ENCODE measurements at regions not wholly inside any gene's neighbourhood (a gene's known extent, or its start where the extent isn't known, plus 50 kb on each side); places are given as distances from the start of the nearest gene placed in this dataset.
A peak's percentile ranks its signal among the peaks of the same experiment; 100 is the strongest.
"Not testable (repeated sequence)": the region's sequence is repeated elsewhere in the genome, so short reads cannot be mapped to it uniquely, and the experiment has no call there.

DNA sequence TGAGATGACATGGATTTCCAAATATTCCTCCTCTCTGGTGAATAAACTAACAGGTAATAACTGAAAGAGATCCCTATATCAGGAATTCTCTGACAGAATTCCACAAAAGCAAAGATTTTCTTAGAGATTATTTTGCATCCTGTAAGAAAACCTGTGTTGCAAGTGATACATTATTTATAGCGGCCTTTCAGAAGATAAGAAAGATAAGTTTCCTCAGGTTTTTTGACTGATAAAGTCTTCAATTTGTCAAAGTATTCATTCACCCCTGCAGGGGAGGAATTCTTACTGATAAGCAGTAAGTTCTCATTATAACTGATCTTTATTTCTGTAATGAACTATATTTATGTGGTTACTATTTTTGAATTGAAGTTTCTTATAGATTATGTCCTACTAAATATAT is 554.0 kb downstream of the ARL4A start:
- DNase-seq = no peak

DNA sequence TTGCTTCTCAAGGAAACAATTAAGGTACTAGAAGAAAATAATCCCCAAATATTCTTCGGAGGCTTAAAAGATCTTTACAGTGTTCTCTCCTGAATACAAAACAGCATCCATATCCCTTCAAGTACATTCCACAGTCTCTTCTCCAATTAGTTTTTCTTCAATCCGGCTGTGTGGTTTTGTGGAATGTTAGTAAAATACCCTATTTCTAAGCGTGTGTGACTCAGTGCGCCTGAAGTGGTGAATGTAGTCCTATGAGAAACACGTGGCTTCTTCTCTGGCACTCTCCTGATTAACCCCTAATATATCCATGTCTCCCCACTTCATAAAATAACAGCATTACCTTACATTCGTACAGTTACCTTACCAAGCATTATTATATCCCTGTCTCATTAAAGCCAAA is 570.2 kb downstream of the ARL4A start:
- no peak for DNase-seq

DNA sequence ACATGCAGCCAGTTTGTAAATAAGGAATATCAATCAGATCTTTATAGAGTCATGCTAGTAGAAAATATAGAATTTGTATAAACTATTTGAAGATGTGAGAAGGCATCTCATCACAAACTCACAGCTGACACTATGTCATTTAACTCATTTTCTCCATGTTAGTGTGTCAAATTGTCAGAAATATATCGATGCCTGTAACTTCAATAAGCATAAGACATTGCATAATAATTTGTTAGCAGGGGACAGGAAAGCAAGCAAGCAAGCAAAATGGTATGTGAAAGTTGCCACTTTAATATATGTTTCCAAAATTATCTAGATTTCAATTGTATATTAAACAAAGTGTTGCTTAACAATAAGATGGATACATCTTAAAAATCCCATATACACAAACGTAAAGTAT is 571.0 kb downstream of the ARL4A start:
- no peak for DNase-seq

DNA sequence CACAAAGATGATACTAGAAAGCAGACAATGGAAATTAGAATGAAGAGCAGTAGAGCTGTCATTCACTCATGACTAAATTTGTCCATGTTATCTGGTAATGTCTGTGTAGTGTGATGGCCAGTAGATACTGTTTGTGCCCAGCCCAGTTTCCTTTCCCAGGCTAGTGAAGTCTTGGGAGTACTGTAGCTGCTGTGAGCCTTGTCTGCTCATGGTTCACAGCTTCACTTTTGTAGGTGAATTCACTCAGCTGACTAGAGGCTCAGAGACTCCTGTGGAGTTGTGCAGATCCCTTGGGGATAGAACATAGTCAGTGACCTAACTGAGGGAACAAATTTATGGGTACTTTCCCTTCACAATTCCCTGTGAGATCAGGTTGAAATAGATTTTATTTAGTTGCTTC is 572.5 kb downstream of the ARL4A start:
- no peak for DNase-seq

DNA sequence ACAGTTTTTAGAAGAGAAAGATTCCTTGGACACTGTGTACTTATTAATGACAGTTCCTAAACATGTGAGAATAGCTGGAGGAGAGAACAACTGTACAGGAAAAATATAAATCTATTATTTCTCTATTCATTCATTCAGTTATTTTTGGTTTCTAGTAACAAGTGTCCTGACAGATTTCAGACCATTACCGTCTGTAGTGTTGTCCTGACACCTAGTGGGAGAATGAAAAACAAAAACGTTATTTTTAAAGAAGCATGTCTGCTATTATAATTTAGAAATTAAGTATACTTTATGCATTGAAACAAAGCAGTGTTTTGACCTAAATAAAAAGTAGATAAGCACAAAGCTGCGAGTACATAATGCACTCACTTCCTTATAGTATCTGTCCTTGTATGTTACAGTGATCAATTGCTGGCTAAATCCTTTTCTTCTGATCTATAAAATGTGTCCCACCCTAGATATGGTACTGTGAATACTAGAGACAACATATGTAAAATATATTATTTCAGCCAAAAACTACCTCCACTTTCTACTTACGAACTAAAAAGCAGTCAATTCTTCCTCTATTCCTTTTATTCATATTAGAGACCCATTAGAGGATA is 575.6 kb downstream of the ARL4A start:
- DNase-seq = peak in 1 of 2 donors; percentile 60

DNA sequence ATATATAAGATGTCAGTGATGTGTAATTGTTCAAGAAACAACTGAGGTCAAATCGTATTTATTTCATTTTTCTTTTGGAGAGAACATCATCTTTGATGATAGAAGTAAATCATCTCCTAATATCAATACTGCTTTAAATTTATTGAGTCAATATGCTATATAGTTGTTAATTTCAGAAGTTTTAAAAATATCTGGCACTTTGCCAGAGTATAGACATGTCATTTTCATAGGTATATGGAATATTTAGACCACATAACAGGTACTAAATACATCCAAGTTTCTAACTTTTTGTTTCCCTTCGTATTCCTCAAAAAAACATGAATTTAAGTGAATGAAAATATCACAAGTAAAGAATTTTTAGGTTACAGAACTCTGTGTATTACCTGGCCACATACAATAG is 577.8 kb downstream of the ARL4A start:
- no peak for DNase-seq

DNA sequence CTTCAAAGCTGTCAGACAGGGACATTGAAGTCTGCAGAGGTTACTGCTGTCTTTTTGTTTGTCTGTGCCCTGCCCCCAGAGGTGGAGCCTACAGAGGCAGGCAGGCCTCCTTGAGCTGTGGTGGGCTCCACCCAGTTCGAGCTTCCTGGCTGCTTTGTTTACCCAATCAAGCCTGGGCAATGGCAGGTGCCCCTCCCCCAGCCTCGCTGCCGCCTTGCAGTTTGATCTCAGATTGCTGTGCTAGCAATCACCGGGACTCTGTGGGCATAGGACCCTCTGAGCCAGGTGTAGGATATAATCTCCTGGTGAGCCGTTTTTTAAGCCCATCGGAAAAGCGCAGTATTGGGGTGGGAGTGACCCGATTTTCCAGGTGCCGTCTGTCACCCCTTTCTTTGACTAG is 586.8 kb downstream of the ARL4A start:
- not testable (repeated sequence) for DNase-seq

DNA sequence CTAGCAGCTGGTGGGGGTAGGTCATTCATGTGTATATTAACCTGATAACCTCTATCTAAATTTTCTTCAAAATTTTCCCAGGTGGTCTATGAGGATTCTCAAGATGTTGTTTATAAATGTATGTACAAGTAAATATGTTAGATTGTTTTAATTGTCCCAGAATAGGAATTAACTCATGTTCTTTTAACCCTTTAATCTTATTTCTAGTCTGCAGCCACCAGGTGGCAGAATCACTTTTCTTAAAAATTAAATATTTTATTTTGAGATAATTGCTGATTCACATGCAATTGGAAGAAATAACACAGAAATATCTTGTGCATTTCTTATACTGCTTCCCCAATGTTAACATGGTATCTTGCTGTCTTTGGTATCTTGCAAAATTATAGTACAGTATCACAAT is 589.5 kb downstream of the ARL4A start:
- DNase-seq = no peak

DNA sequence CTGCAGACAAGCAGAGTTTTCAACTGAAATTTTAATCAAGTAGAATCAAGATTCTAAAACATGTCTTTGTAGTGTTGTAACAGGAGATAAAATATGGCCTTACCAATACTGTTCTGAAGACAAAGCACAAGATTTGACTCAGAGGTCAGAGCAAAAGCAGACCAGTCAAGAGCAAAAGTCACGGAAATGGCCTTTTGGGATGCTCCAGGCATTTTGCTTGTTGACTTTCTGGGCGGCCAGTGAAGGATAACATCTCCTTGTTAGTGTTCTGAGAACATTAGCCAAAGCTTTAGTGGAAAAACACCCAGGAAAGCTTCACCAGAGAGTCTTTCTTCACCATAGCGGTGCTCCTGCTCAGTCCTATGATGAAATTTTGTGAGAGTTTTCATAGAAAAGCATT is 590.6 kb downstream of the ARL4A start:
- no peak for DNase-seq

DNA sequence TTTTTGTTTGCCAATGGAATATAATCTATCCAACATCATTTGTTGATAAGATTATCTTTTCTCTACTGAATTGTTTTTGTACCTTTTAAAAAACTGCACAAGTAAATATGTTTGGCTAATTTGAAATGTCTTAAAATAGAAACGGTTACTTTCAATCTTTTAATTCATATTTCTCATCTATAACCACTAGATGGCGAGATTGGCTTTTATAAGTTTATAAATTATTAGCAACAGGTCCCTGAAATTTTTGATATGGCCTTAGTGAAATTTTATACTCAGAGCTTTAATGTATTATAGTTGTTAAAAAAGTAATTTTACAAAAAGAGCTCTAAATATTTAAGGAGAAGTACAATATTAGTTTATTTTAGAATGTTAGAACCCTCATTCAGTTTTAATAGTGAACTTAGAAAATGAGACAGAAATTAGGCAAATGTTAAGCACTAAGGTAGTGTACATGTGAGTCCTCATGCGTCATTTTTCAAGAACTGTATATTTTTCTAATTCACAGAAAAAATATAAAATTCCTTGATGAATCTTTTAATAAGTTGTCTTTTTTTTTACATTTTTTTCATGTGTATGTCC is 592.5 kb downstream of the ARL4A start:
- DNase-seq = peak in 1 of 2 donors; percentile 73

DNA sequence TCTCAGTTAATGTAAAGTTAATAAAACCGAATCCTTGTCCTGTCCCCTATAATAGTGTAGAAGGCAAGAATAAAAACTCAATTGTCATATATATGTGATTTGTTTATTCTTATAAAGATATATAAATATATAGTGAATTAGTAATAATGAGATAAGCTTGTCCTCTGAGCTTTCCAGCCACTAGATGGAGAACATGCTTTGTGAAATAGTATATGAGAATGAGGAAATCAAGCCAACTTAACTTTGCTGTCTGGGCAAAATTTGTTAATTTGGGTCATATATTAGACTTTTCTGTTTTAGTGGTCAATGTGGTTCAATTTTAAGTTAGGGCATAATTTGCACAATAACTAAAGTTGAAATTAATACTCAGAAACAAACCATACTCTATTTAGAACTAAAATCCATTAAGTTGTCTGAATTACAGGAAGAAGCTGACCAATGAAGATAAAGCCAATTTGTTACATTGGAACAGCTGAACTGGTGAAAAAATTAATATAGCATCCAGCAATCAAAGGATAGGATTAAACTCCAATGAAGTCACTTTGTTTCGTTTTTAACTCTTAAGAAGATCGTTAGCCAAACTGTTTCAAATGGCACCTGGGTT is 595.0 kb downstream of the ARL4A start:
- peak in 1 of 2 donors; percentile 6 for DNase-seq

DNA sequence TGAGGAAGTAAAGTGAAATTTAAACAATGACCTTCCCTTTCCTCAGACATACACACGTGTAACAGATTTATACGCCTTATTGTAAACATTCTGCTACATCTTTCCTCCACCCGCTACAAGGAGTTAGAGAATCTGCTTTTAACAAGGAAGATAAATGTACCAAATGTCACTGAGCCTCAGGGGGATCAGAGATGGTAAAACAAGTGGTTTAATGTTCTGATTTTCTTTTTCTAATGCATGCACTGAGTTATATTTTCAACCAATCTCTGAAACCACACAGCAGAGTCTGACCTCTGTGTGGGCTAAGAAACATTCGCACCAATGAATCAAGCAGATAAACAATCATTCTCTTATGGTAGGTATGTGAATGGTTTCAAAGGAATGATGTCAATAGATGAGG is 599.5 kb downstream of the ARL4A start:
- DNase-seq = no peak

DNA sequence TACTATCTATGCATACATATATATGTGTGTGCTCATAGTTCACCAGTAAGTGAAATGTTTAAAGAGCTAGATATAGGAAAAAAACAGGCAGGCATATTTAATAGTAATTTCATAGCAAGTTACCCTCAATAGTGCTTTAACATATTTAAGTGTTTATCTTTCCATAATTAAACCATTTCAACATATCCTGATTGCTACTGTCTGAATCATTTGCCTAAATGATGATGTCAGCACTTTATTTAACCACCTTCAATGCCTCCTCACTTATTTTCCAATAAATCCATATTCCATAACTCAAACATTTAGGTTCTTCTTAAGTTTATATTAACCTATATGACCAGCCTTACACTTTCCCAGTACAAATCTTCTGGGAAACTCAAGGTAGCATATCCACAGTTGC is 601.1 kb downstream of the ARL4A start:
- DNase-seq = no peak

DNA sequence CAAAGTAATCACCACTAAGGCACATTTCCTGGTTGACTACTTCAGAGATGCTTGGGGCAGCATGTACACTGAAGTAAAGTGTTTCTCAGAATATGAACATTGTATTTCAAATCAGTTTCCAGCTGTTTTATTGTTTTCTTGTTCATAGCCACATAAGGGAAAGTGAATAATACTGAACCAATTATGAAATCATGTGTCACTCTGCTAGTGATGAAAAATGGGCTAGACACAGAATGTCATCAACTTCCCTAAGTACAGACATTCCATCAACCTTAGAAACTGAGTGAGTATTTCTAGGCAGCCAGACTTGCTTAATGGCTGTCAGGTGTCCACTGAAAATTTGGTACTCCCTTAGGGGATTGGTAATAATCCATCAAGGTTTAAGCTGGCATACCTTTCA is 603.5 kb downstream of the ARL4A start:
- DNase-seq = no peak

DNA sequence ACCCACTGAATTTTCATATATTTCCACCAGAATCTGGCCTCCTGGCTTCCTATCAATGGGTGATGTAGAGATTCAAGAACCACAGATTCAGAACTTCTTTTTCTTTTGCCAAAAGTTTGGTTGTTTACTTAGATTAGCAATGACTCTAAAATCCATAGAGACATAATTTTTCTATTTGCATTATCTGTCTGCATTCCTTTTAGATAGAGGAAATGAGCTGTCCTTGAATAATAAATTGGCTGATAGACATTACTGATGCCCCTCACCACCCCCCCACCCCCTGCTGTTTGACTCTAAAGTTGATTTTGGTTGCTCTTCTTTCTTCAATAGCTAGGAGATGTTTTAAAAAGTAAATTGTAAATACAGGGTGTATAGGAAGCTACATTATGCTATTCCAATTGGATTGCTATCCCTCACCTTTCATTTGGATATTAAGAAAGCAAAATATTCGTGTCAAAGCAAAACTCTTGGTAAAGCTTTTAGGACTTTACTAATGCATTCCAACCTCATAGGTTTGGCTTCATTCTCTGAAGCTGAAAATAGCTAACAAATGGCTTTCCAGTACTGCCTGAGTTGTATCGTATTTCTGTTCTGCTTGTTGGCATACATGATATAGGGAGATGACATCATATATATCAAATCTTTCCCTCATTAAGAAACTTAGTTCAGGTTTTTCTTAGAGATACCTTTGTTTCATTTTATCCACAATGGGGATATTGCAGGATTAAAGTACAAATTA is 606.0 kb downstream of the ARL4A start:
- no peak for DNase-seq

DNA sequence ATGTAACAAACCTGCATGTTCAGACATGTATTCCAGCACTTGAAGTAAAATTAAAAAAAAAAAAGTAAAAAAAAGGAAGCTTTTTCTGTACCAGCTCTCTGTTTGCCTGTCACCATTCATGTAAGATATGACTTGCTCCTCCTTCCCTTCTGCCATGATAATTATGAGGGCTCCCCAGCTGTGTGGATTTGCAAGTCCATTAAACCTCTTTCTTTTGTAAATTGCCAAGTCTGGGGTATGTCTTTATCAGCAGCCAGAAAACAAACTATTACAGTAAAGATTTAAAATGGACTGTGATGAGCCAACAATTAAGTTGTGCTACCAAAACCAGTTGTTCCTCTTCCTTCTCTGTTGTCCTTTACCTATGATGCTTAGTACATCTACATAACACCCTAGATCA is 619.6 kb downstream of the ARL4A start:
- DNase-seq = no peak

DNA sequence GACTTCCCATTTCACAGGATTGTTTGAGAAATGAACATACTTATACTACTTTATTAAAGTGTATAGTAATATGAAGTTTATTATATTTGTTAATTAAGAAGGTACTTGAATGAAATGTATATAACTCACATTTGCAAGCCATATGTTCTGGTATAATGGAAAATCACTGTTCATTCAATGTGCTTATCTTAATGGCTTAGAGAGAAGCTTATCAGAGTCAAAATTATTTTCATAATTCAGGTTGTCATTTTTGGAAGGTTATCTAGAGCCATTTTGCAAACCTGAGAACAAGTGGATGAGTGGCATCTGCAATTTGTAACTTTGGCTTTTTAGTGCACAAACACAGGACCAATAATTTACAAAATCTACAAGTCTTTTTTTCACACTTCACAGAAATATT is 621.0 kb downstream of the ARL4A start:
- DNase-seq = no peak

DNA sequence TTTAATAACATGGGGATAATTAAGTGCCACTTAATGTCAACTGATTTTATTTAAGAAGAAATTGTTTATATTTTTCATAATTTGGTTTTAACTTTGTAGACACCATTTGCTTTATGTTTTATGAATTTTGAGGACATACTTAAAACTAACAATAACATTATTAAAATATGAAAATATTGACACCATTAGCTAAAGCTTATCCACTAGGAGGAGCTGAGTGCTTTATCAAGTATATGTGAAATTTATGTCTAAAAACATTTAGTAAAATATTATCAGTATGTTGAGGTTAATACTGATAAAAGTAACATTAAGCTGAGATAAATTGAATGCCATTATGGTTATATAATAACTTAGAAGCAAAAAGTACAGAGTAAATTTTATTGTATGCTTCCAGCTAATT is 622.1 kb downstream of the ARL4A start:
- no peak for DNase-seq

DNA sequence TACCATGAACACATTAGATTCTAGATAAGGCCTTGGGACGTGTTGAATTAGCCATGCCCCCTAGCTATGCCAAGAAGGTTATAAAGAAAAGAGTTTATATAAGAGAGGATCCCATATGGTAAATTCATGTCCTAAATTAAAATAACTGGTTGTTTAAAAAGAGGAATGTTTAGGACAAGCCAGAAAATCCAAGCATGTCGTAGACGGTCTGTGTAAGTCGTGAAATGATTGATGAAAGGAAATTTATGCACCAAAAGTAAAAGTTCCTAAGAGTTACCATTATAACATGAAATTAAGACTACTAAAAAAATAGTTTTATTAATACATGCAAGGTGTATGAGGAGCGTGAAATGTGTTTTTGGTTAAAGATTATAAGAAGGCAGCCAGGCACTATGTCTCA is 624.9 kb downstream of the ARL4A start:
- no peak for DNase-seq

DNA sequence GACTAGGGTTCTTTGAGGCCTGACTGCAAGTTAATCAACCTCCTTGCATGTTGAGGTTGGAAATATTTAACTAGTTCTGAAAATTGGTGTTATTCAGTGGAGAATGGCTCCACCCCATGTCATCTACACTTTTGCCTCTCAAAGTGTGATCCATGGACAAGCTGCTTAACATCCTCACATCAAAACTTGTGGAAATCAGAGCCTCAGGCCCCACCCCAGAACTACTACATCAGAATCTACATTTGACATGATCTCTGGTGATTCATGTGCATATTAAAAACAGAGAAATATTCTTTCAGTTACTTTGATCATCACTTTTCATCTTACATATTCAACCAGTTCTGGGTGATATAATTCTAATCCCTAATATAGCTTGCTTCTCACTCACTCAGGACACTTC is 632.9 kb downstream of the ARL4A start:
- no peak for DNase-seq

DNA sequence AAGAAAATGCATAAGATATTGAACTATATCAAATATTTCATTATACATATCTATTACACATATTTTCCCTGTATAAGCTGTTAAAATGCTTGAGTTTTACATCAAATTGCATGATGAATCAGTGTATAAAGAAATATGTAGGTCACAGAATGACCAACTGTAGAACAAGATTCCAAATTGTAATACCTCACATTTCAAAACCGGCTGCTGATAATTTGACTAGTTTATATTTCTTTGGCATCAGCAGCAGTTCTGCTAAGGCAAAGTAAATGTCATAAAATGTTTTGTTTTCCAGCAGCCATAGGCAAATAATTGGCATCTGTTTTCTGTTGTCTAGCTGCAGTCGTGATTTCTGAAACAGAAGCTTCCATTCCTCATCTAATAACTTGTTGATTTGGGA is 633.9 kb downstream of the ARL4A start:
- no peak for DNase-seq

DNA sequence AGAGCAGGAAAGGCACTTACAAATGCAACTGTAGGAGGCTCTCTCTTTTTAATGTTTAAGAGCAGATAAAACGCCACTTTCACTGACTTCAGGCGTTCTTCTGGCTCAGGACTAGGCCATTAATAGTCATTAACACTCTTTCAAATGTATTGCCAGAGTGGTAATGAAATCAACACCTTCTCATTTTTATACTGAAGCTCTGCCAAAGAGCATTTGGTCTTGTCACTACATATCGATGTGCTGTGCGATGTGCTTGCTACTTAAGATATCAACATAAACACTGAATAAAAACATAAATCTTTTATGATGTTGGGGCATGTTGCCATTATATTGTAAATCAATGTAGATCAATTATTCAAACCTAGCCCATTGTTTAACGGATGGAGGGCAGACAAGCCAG is 634.7 kb downstream of the ARL4A start:
- no peak for DNase-seq

DNA sequence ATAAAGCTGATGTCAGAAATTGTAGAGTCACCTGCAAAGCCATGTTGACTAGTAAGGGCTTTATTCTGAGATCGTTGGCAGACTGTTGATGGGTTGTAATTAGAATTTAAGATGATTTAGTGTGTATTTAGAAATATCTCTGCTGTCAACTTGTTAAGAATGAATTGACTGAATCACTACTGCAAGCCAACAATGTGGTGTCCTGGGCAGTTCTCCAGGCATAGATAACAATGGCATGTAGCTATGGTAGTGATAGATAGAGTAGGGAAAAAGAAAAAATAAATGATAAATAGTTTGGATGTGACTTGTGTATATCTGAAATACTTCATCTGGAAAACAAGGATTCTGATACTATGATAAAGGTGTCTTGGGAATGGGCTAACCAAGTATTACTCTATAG is 640.2 kb downstream of the ARL4A start:
- no peak for DNase-seq

DNA sequence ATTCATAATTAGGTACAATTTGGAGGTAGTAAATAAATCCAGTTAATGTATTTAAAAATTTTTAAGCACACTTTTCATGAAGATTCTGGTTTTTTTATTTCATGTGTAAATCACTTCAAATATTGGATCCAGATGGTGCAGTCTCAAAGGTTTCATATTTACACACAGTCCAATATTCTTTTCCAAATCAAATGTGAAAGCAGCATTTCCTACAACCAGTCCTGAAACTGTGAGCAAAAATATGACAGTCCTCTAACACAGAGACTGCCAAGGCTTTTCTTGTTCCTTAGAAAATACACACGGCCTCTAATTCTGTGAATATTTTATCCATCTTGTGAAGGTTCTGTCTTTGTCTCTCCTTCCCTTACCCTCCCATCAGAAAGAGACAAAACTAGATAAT is 645.9 kb downstream of the ARL4A start:
- DNase-seq = no peak
